ENCODE measurements at regions not wholly inside any gene's neighbourhood (a gene's known extent, or its start where the extent isn't known, plus 50 kb on each side); places are given as distances from the start of the nearest gene placed in this dataset.
A peak's percentile ranks its signal among the peaks of the same experiment; 100 is the strongest.

GRCh38 chr1:81388435-81388834 is 412.3 kb upstream of the ADGRL2 start:
- no peaks in the 10 kb centered on the region for H3K4me1 ChIP-seq (ENCODE audit: control insufficient read depth, insufficient read depth, low read length)
- no peaks in the 10 kb centered on the region for H3K27me3 ChIP-seq (ENCODE audit: control insufficient read depth, insufficient read depth, low read length, poor library complexity, severe bottlenecking)
- no peaks in the 10 kb centered on the region for H3K36me3 ChIP-seq (ENCODE audit: control insufficient read depth, insufficient read depth, low read length)
- H3K9me3 Mint-ChIP-seq, result no peaks in the 10 kb centered on the region
- H3K4me1 Mint-ChIP-seq, result no peaks in the 10 kb centered on the region
- no peak overlapping the region for H3K27ac ChIP-seq (ENCODE audit: low read depth, low read length)
- H3K4me3 ChIP-seq (ENCODE audit: low read length), result no peak overlapping the region
- no peak overlapping the region for H3K9ac ChIP-seq (ENCODE audit: extremely low read depth, low read length, poor library complexity, severe bottlenecking)
- H3K4me3 Mint-ChIP-seq, result no peak overlapping the region
- H3K27me3 Mint-ChIP-seq (ENCODE audit: insufficient read depth), result no peaks in the 10 kb centered on the region
- no peaks in the 10 kb centered on the region for H3K9me3 ChIP-seq (ENCODE audit: control insufficient read depth, low read length)
- no peak for TF ChIP-seq CTCF (conservative IDR thresholded peaks at IDR 0.05)
- 93 to 100% methylated on average over 1 to 4 of the region's 4 CpGs for WGBS, 2 experiments (ENCODE audit: insufficient coverage in 1 of 2, insufficient read length in 1 of 2)
- H3K36me3 Mint-ChIP-seq (ENCODE audit: low read depth), result no peaks in the 10 kb centered on the region
- DNase-seq, result no peak
- H3K27ac Mint-ChIP-seq, result no peak overlapping the region

- Histone ChIP-seq H3K27ac (ENCODE audit: low read depth, low read length) (no peak overlapping the region), H3K27me3 (ENCODE audit: control insufficient read depth, insufficient read depth, low read length, poor library complexity, severe bottlenecking) (no peaks in the 10 kb centered on the region), H3K9ac (ENCODE audit: extremely low read depth, low read length, poor library complexity, severe bottlenecking) (no peak overlapping the region), H3K9me3 (ENCODE audit: control insufficient read depth, low read length) (no peaks in the 10 kb centered on the region), H3K36me3 (ENCODE audit: control insufficient read depth, insufficient read depth, low read length) (no peaks in the 10 kb centered on the region), H3K4me1 (ENCODE audit: control insufficient read depth, insufficient read depth, low read length) (no peaks in the 10 kb centered on the region), H3K4me3 (ENCODE audit: low read length) (no peak overlapping the region)
- DNase-seq, result no peak
- Mint-ChIP-seq H3K9me3 (no peaks in the 10 kb centered on the region), H3K36me3 (ENCODE audit: low read depth) (no peaks in the 10 kb centered on the region), H3K4me1 (no peaks in the 10 kb centered on the region), H3K27me3 (ENCODE audit: insufficient read depth) (no peaks in the 10 kb centered on the region), H3K27ac (no peak overlapping the region), H3K4me3 (no peak overlapping the region)
- WGBS, 2 experiments (ENCODE audit: insufficient coverage in 1 of 2, insufficient read length in 1 of 2), result 94 to 100% methylated on average over 2 to 4 of the region's 4 CpGs
- TF ChIP-seq CTCF (conservative IDR thresholded peaks at IDR 0.05), result no peak
Observed at GRCh38 chr1:81387446-81387845, 413.3 kb upstream of the ADGRL2 start.

GRCh38 chr1:81382561-81382960 is 418.2 kb upstream of the ADGRL2 start:
- Histone ChIP-seq H3K4me1 (ENCODE audit: control insufficient read depth, insufficient read depth, low read length) (no peaks in the 10 kb centered on the region), H3K9ac (ENCODE audit: extremely low read depth, low read length, poor library complexity, severe bottlenecking) (no peak overlapping the region), H3K36me3 (ENCODE audit: control insufficient read depth, insufficient read depth, low read length) (no peaks in the 10 kb centered on the region), H3K4me3 (ENCODE audit: low read length) (no peak overlapping the region), H3K9me3 (ENCODE audit: control insufficient read depth, low read length) (no peaks in the 10 kb centered on the region), H3K27ac (ENCODE audit: low read depth, low read length) (peak overlapping the region; percentile 41), H3K27me3 (ENCODE audit: control insufficient read depth, insufficient read depth, low read length, poor library complexity, severe bottlenecking) (no peaks in the 10 kb centered on the region)
- Mint-ChIP-seq H3K27ac (no peak overlapping the region), H3K36me3 (ENCODE audit: low read depth) (no peaks in the 10 kb centered on the region), H3K4me3 (no peak overlapping the region), H3K4me1 (peaks cover 12% of the 10 kb centered on the region), H3K27me3 (ENCODE audit: insufficient read depth) (no peaks in the 10 kb centered on the region), H3K9me3 (no peaks in the 10 kb centered on the region)
- no peak for TF ChIP-seq CTCF (conservative IDR thresholded peaks at IDR 0.05)
- DNase-seq, result no peak
- WGBS, 2 experiments (ENCODE audit: insufficient coverage in 1 of 2, insufficient read length in 1 of 2), result 92 to 93% methylated on average over 3 of the region's 3 CpGs

Data from endodermal cell (in vitro differentiated cells).